HEK293T (cell line): ENCODE measurements at regions not wholly inside any gene's neighbourhood (a gene's known extent, or its start where the extent isn't known, plus 50 kb on each side); places are given as distances from the start of the nearest gene placed in this dataset.

Experiments
- BHLHE40 ChIP-seq: fragments of 450-650 bp; IDR thresholded peaks from 2 replicates; pipeline ENCODE4 v1.6.1; 2016; ENCODE audit warnings: mild to moderate bottlenecking, moderate library complexity, borderline replicate concordance
- FOXK2 ChIP-seq: fragments of 450-650 bp; IDR thresholded peaks from 2 replicates; pipeline ENCODE4 v1.6.1; 2016; ENCODE audit warnings: mild to moderate bottlenecking
- FOXM1 ChIP-seq: fragments of 450-650 bp; IDR thresholded peaks from 2 replicates; pipeline ENCODE4 v1.6.1; 2017; ENCODE audit warnings: mild to moderate bottlenecking, borderline replicate concordance
- SUZ12 ChIP-seq: fragments of 450-650 bp; IDR thresholded peaks from 2 replicates; pipeline ENCODE4 v1.6.1; 2016; ENCODE audit warnings: mild to moderate bottlenecking
- TARDBP ChIP-seq: fragments of 450-650 bp; IDR thresholded peaks from 2 replicates; pipeline ENCODE4 v1.6.1; 2016
- TF ChIP-seq, protein P1 (sequence below): fragments of 450-650 bp; IDR thresholded peaks from 2 replicates; pipeline ENCODE4 v1.6.1; 2016

DNA sequence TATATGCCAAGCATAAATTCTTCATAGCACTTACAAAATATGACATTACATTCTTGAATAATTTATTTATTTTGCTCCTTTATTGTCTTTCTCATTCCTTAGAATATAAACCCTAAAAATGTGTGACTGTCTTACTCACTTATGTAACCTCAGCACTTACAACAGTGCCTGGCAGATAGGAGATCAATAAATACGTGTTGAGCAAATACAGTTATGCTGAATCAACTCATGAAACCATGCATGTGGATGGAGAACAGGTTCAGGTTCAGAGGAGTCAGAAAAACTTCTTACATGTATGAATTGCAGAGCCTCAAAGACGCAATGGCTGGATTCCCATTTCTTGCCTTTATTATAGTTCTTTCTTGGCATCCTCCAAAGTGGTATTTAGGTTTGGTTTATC lies 659.4 kb upstream of the CHAC2 start:
- TF ChIP-seq, protein P1, sequence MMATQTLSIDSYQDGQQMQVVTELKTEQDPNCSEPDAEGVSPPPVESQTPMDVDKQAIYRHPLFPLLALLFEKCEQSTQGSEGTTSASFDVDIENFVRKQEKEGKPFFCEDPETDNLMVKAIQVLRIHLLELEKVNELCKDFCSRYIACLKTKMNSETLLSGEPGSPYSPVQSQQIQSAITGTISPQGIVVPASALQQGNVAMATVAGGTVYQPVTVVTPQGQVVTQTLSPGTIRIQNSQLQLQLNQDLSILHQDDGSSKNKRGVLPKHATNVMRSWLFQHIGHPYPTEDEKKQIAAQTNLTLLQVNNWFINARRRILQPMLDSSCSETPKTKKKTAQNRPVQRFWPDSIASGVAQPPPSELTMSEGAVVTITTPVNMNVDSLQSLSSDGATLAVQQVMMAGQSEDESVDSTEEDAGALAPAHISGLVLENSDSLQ, result no peak
- TF ChIP-seq FOXM1 (no peak), TARDBP (no peak), FOXK2 (no peak), BHLHE40 (no peak), SUZ12 (no peak)
